ENCODE measurements at regions not wholly inside any gene's neighbourhood (a gene's known extent, or its start where the extent isn't known, plus 50 kb on each side); places are given as distances from the start of the nearest gene placed in this dataset.

DNA sequence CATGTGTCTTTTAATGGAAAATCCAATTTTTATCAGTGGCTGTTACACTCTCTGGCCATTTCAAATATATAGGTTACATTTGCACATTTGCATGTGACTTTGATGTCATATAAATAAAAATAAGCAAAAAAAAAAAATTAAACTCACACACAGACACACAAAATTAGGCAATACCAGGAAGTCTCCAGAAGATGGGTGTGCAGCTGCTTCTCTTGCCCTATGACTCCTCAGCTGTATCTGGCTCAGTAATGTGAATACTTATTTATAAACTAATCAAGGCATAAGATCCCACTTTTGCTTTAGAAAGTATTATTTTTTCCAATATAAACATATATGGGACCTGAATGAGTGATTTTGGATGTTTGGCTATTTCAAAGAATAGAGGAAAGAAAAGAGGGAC, 461.1 kb downstream of the LRIG3 start:
- Histone ChIP-seq H3K79me2 (ENCODE audit: control insufficient read depth, low read length) (no peaks in the 10 kb centered on the region), H3K9me2 (replicated peaks; ENCODE audit: control insufficient read depth, low read length) (no peaks in the 10 kb centered on the region), H3K4me1 (ENCODE audit: control insufficient read depth, low read length) (no peaks in the 10 kb centered on the region), H3K27me3 (ENCODE audit: control insufficient read depth, low read length) (no peaks in the 10 kb centered on the region), H3K9me3 (ENCODE audit: control insufficient read depth, insufficient read depth, low read length) (no peaks in the 10 kb centered on the region), H3K4me3 (ENCODE audit: low read length) (no peak overlapping the region), H3K27ac (ENCODE audit: low read depth, low read length) (no peak overlapping the region), H3K4me2 (ENCODE audit: low read length) (no peak overlapping the region), H4K20me1 (ENCODE audit: control insufficient read depth, insufficient read depth, low read depth, low read length) (no peaks in the 10 kb centered on the region), H3F3A (ENCODE audit: control insufficient read depth, insufficient read depth) (no peaks in the 10 kb centered on the region), H3K36me3 (ENCODE audit: control insufficient read depth, low read length) (no peaks in the 10 kb centered on the region)
- no peak for TF ChIP-seq EZH2phosphoT487 (IDR thresholded peaks at IDR 0.05; ENCODE audit: borderline replicate concordance, low read length)
- TF ChIP-seq, protein P1, sequence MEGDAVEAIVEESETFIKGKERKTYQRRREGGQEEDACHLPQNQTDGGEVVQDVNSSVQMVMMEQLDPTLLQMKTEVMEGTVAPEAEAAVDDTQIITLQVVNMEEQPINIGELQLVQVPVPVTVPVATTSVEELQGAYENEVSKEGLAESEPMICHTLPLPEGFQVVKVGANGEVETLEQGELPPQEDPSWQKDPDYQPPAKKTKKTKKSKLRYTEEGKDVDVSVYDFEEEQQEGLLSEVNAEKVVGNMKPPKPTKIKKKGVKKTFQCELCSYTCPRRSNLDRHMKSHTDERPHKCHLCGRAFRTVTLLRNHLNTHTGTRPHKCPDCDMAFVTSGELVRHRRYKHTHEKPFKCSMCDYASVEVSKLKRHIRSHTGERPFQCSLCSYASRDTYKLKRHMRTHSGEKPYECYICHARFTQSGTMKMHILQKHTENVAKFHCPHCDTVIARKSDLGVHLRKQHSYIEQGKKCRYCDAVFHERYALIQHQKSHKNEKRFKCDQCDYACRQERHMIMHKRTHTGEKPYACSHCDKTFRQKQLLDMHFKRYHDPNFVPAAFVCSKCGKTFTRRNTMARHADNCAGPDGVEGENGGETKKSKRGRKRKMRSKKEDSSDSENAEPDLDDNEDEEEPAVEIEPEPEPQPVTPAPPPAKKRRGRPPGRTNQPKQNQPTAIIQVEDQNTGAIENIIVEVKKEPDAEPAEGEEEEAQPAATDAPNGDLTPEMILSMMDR (IDR thresholded peaks at IDR 0.05; ENCODE audit: low read depth, low read length, poor library complexity, severe bottlenecking) = no peak

DNA sequence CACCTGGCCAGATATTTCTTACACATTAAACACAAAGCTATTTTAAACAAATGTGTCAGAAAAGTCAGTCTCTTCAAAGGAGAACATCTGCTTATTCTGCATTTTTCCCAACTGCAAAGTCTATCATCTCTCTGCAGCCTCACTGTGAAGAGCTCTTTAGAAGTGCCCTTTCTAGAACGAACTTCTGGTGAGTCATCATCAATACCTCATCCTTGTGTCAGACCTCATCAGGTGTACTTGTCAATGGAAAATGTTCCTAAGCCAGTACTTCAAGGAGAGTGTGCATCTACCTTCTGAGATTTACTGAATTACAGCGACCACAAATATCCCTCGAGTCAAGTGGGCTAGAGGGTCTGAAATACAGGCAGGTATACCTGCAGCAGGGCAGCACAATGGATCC, 457.3 kb downstream of the LRIG3 start:
- H3K9me2 ChIP-seq (replicated peaks; ENCODE audit: control insufficient read depth, low read length) = no peaks in the 10 kb centered on the region
- H3K9me3 ChIP-seq (ENCODE audit: control insufficient read depth, insufficient read depth, low read length) = no peaks in the 10 kb centered on the region

DNA sequence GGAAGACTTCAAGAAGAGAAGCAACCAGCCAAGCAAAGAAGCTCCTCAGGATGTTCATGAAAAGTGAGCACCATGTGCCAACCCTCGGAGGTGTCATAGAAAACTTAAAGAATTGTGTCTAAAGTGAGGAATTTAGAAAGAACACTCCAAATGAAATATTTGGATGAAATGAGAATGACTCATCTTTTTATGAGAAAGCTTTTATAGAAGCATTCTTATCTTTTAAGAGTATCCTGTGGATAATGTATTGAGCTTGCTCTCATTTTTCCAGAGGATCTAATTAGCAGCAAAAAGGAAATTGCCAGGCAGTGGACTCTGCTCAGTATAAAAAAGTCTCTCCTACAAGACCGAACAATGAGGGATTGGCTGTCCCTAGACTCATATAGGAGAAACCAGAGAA, 454.9 kb downstream of the LRIG3 start:
- no peak overlapping the region for H3K4me2 ChIP-seq (ENCODE audit: low read length)
- H3K27me3 ChIP-seq (ENCODE audit: control insufficient read depth, low read length) = no peaks in the 10 kb centered on the region
- no peak overlapping the region for H3K4me3 ChIP-seq (ENCODE audit: low read length)
- TF ChIP-seq EZH2phosphoT487 (IDR thresholded peaks at IDR 0.05; ENCODE audit: borderline replicate concordance, low read length) = no peak
- TF ChIP-seq, protein P1 (IDR thresholded peaks at IDR 0.05; ENCODE audit: low read depth, low read length, poor library complexity, severe bottlenecking) = no peak
- no peaks in the 10 kb centered on the region for H3K36me3 ChIP-seq (ENCODE audit: control insufficient read depth, low read length)
- H4K20me1 ChIP-seq (ENCODE audit: control insufficient read depth, insufficient read depth, low read depth, low read length) = no peaks in the 10 kb centered on the region
- no peaks in the 10 kb centered on the region for H3K9me3 ChIP-seq (ENCODE audit: control insufficient read depth, insufficient read depth, low read length)
- H3K27ac ChIP-seq (ENCODE audit: low read depth, low read length) = no peak overlapping the region
- H3K4me1 ChIP-seq (ENCODE audit: control insufficient read depth, low read length) = no peaks in the 10 kb centered on the region
- H3K9me2 ChIP-seq (replicated peaks; ENCODE audit: control insufficient read depth, low read length) = no peaks in the 10 kb centered on the region
- H3K79me2 ChIP-seq (ENCODE audit: control insufficient read depth, low read length) = no peaks in the 10 kb centered on the region
- H3F3A ChIP-seq (ENCODE audit: control insufficient read depth, insufficient read depth) = no peaks in the 10 kb centered on the region

More for the DNA sequence above, 457.3 kb downstream of the LRIG3 start:
- Histone ChIP-seq H3K27ac (ENCODE audit: low read depth, low read length) (no peak overlapping the region), H3K4me3 (ENCODE audit: low read length) (no peak overlapping the region), H3K27me3 (ENCODE audit: control insufficient read depth, low read length) (no peaks in the 10 kb centered on the region), H3K36me3 (ENCODE audit: control insufficient read depth, low read length) (no peaks in the 10 kb centered on the region), H3K79me2 (ENCODE audit: control insufficient read depth, low read length) (no peaks in the 10 kb centered on the region), H4K20me1 (ENCODE audit: control insufficient read depth, insufficient read depth, low read depth, low read length) (no peaks in the 10 kb centered on the region), H3K4me1 (ENCODE audit: control insufficient read depth, low read length) (no peaks in the 10 kb centered on the region), H3F3A (ENCODE audit: control insufficient read depth, insufficient read depth) (no peaks in the 10 kb centered on the region), H3K4me2 (ENCODE audit: low read length) (no peak overlapping the region)
- TF ChIP-seq EZH2phosphoT487 (IDR thresholded peaks at IDR 0.05; ENCODE audit: borderline replicate concordance, low read length) = no peak
- TF ChIP-seq, protein P1 (IDR thresholded peaks at IDR 0.05; ENCODE audit: low read depth, low read length, poor library complexity, severe bottlenecking) = no peak

All from DOHH2 (cell line).